Transverse colon (tissue), 4 donors: ENCODE measurements at regions not wholly inside any gene's neighbourhood (a gene's known extent, or its start where the extent isn't known, plus 50 kb on each side); places are given as distances from the start of the nearest gene placed in this dataset.

Experiments
- DNase-seq: peaks from one replicate; pipeline ENCODE4 v3.0.0-alpha.2; 2019
- H3K27ac ChIP-seq, 4 donors: fragments of 200-600 bp; sonication (generic); 2 replicates each; pipeline ENCODE4 v1.5.1; 2016 to 2018; ENCODE audit warnings: inconsistent platforms in 4 of 4
- H3K27me3 ChIP-seq: fragments of 200-600 bp; sonication (generic); 2 replicates; pipeline ENCODE4 v1.5.1; 2017; ENCODE audit warnings: inconsistent platforms
- H3K36me3 ChIP-seq, 4 donors: fragments of 200-600 bp; sonication (generic); 2 replicates each; pipeline ENCODE4 v1.5.1; 2017 to 2019; ENCODE audit warnings: inconsistent platforms in 4 of 4
- H3K4me1 ChIP-seq, 4 donors: fragments of 200-600 bp; sonication (generic); 2 replicates each; pipeline ENCODE4 v1.5.1; 2017 to 2020; ENCODE audit warnings: inconsistent platforms in 4 of 4
- H3K4me3 ChIP-seq, 4 donors: fragments of 200-600 bp; sonication (generic); 1 replicate in 1 of 4; 2 replicates in 3 of 4; pipeline versions ENCODE4 v1.5.1 to v1.6.1; 2017 to 2019; ENCODE audit warnings: inconsistent platforms in 4 of 4
- H3K9me3 ChIP-seq, 2 donors: fragments of 200-600 bp; sonication (generic); 2 replicates each; pipeline ENCODE4 v1.5.1; 2017 to 2019; ENCODE audit warnings: inconsistent platforms in 2 of 2
- CTCF ChIP-seq, 5 experiments: fragments of 200-600 bp in 3 of 5; fragments of 450-650 bp in 2 of 5; sonication (generic) in 3 of 5; IDR thresholded peaks; 1 replicate in 2 of 5; 2 replicates in 3 of 5; pipeline ENCODE4 v1.5.1; 2016 to 2017; ENCODE audit warnings: antibody characterized with exemption in 5 of 5, inconsistent platforms in 3 of 5, mild to moderate bottlenecking in 2 of 5, moderate library complexity in 1 of 5
- EP300 ChIP-seq: sonication (generic); formaldehyde crosslinking; IDR thresholded peaks from one replicate; pipeline ENCODE4 v1.6.1; 2017; ENCODE audit warnings: antibody characterized with exemption, low read depth
- POLR2A ChIP-seq: fragments of 450-650 bp; IDR thresholded peaks from one replicate; pipeline ENCODE4 v1.6.1; 2016; ENCODE audit warnings: antibody characterized with exemption, mild to moderate bottlenecking, moderate library complexity
- POLR2AphosphoS5 ChIP-seq, 3 donors: sonication (generic); formaldehyde crosslinking; IDR thresholded peaks; one replicate each; pipeline ENCODE4 v1.6.1; 2016; ENCODE audit warnings: antibody characterized with exemption in 3 of 3
- WGBS, 2 donors: methylation state at CpG; one replicate each; pipeline ENCODE4 v1.1.5; 2018; ENCODE audit warnings: low coverage in 1 of 2; 5-methylcytosine and 5-hydroxymethylcytosine counted together
- in situ Hi-C, 4 donors: fragments of 200-750 bp; cut with MboI; loops; one replicate each; pipeline versions ENCODE4 v1.15.0 to v1.15.1; 2017; ENCODE audit warnings: low sequenced_read_pairs in 3 of 4, low pct_ligation_motif_present in 1 of 4, low pct_unique_long_range_greater_than_20kb in 1 of 4
- intact Hi-C: fragments of 100-400 bp; cut with DNase I; formaldehyde crosslinking; loops from one replicate; pipeline ENCODE4 v1.15.1; 2023; ENCODE audit warnings: low total_unique reads

- WGBS, 2 donors = 78 to 88% methylated on average over 7 to 8 of the region's 8 CpGs
- Histone ChIP-seq H3K4me3 (no peak overlapping the region), H3K9me3 (no peaks in the 10 kb centered on the region), H3K4me1 (no peaks in the 10 kb centered on the region), H3K27me3 (no peaks in the 10 kb centered on the region), H3K36me3 (no peaks in the 10 kb centered on the region), H3K27ac (no peak overlapping the region)
- TF ChIP-seq CTCF (IDR thresholded peaks at IDR 0.05) (no peak), EP300 (no peak), POLR2AphosphoS5 (IDR thresholded peaks at IDR 0.05) (no peak), POLR2A (no peak)
- intact Hi-C loops = no loop called here
- no peak for DNase-seq
- in situ Hi-C loops = no loop called here
Measured at GRCh38 chr10:9825491-9826018, 1192.1 kb upstream of the CELF2 start.

GRCh38 chr10:9828110-9828509, 1189.6 kb upstream of the CELF2 start:
- no peaks in the 10 kb centered on the region for H3K4me1 ChIP-seq
- no peak for DNase-seq
- intact Hi-C loops = no loop called here
- in situ Hi-C loops = no loop called here
- no peaks in the 10 kb centered on the region for H3K9me3 ChIP-seq
- H3K36me3 ChIP-seq = no peaks in the 10 kb centered on the region
- no peaks in the 10 kb centered on the region for H3K27me3 ChIP-seq
- 70 to 73% methylated on average over 4 of the region's 4 CpGs for WGBS, 2 donors
- no peak overlapping the region for H3K27ac ChIP-seq
- no peak overlapping the region for H3K4me3 ChIP-seq
- TF ChIP-seq EP300 = no peak
- no peak for TF ChIP-seq POLR2AphosphoS5 (IDR thresholded peaks at IDR 0.05)
- TF ChIP-seq CTCF (IDR thresholded peaks at IDR 0.05) = no peak
- no peak for TF ChIP-seq POLR2A

GRCh38 chr10:9833942-9834341, 1183.7 kb upstream of the CELF2 start:
- Histone ChIP-seq H3K4me3 (no peak overlapping the region), H3K9me3 (no peaks in the 10 kb centered on the region), H3K27ac (no peak overlapping the region), H3K27me3 (no peaks in the 10 kb centered on the region), H3K36me3 (no peaks in the 10 kb centered on the region), H3K4me1 (peaks cover 0 to 7% (median 0%) of the 10 kb centered on the region in 4 donors)
- WGBS, 2 donors = 25 to 36% methylated on average over 1 to 3 of the region's 3 CpGs
- intact Hi-C loops = no loop called here
- in situ Hi-C loops = no loop called here
- no peak for TF ChIP-seq EP300
- no peak for TF ChIP-seq CTCF (IDR thresholded peaks at IDR 0.05)
- no peak for TF ChIP-seq POLR2A
- no peak for TF ChIP-seq POLR2AphosphoS5 (IDR thresholded peaks at IDR 0.05)
- DNase-seq = no peak

GRCh38 chr10:9834434-9834833, 1183.2 kb upstream of the CELF2 start:
- in situ Hi-C loops = no loop called here

More at GRCh38 chr10:9834434-9834833, 1183.2 kb upstream of the CELF2 start:
- H3K9me3 ChIP-seq = no peaks in the 10 kb centered on the region
- H3K27me3 ChIP-seq = no peaks in the 10 kb centered on the region
- 58 to 78% methylated on average over 1 of the region's 1 CpG for WGBS, 2 donors
- peaks cover 0 to 7% (median 0%) of the 10 kb centered on the region in 4 donors for H3K4me1 ChIP-seq
- no peak overlapping the region for H3K4me3 ChIP-seq
- no peaks in the 10 kb centered on the region for H3K36me3 ChIP-seq
- no peak overlapping the region for H3K27ac ChIP-seq
- intact Hi-C loops = no loop called here
- DNase-seq = no peak
- TF ChIP-seq POLR2A (no peak), POLR2AphosphoS5 (IDR thresholded peaks at IDR 0.05) (no peak), EP300 (no peak), CTCF (IDR thresholded peaks at IDR 0.05) (no peak)
